ENCODE measurements at regions not wholly inside any gene's neighbourhood (a gene's known extent, or its start where the extent isn't known, plus 50 kb on each side); places are given as distances from the start of the nearest gene placed in this dataset.
"Not testable (repeated sequence)": the region's sequence is repeated elsewhere in the genome, so short reads cannot be mapped to it uniquely, and the experiment has no call there.

GRCh38 chr11:69584160-69584559 lies 56.8 kb upstream of the CCND1 start:
- Histone ChIP-seq H3K36me3 (no peaks in the 10 kb centered on the region), H3K4me3 (no peak overlapping the region), H3K9me3 (no peaks in the 10 kb centered on the region), H3K27me3 (no peaks in the 10 kb centered on the region), H3K27ac (no peak overlapping the region), H3K4me1 (no peaks in the 10 kb centered on the region)
- intact Hi-C loops (cut with DNase I; ENCODE audit: low total_unique reads) = no loop called here
- TF ChIP-seq POLR2A (IDR thresholded peaks at IDR 0.05) = no peak
- no peak for TF ChIP-seq CTCF (IDR thresholded peaks at IDR 0.05)
- no peak for DNase-seq

- H3K9me3 ChIP-seq = no peaks in the 10 kb centered on the region
- no peak overlapping the region for H3K27ac ChIP-seq
- no peaks in the 10 kb centered on the region for H3K36me3 ChIP-seq
- DNase-seq = no peak
- no peaks in the 10 kb centered on the region for H3K4me1 ChIP-seq
- H3K27me3 ChIP-seq = no peaks in the 10 kb centered on the region
- H3K4me3 ChIP-seq = no peak overlapping the region
- TF ChIP-seq CTCF (IDR thresholded peaks at IDR 0.05) (no peak), POLR2A (IDR thresholded peaks at IDR 0.05) (no peak)
- intact Hi-C loops (cut with DNase I; ENCODE audit: low total_unique reads) = no loop called here
Observed at GRCh38 chr11:69585385-69585784, 55.6 kb upstream of the CCND1 start.

GRCh38 chr11:69587454-69588090 lies 53.4 kb upstream of the CCND1 start:
- Histone ChIP-seq H3K27me3 (no peaks in the 10 kb centered on the region), H3K4me1 (no peaks in the 10 kb centered on the region), H3K36me3 (no peaks in the 10 kb centered on the region), H3K4me3 (no peak overlapping the region), H3K9me3 (no peaks in the 10 kb centered on the region), H3K27ac (no peak overlapping the region)
- no peak for DNase-seq
- TF ChIP-seq CTCF (IDR thresholded peaks at IDR 0.05) (no peak), POLR2A (IDR thresholded peaks at IDR 0.05) (no peak)
- intact Hi-C loops (cut with DNase I; ENCODE audit: low total_unique reads) = no loop called here

GRCh38 chr11:69588270-69588669 lies 52.7 kb upstream of the CCND1 start:
- H3K27ac ChIP-seq = no peak overlapping the region
- no peak overlapping the region for H3K4me3 ChIP-seq
- H3K36me3 ChIP-seq = no peaks in the 10 kb centered on the region
- H3K4me1 ChIP-seq = no peaks in the 10 kb centered on the region
- no peaks in the 10 kb centered on the region for H3K9me3 ChIP-seq
- no peaks in the 10 kb centered on the region for H3K27me3 ChIP-seq
- DNase-seq = no peak
- TF ChIP-seq CTCF (IDR thresholded peaks at IDR 0.05) (no peak), POLR2A (IDR thresholded peaks at IDR 0.05) (no peak)
- intact Hi-C loops (cut with DNase I; ENCODE audit: low total_unique reads) = no loop called here

- DNase-seq; H3K27ac ChIP-seq; H3K9me3 ChIP-seq; H3K27me3 ChIP-seq; H3K4me3 ChIP-seq; H3K4me1 ChIP-seq; intact Hi-C loops (cut with DNase I; ENCODE audit: low total_unique reads); H3K36me3 ChIP-seq: not testable (repeated sequence)
Observed at GRCh38 chr11:69590088-69590487, 50.9 kb upstream of the CCND1 start.
